ENCODE measurements at regions not wholly inside any gene's neighbourhood (a gene's known extent, or its start where the extent isn't known, plus 50 kb on each side); places are given as distances from the start of the nearest gene placed in this dataset.

GRCh38 chr9:30299126-30299780 lies 2085.2 kb upstream of the ACO1 start:
- TF ChIP-seq, protein P1, sequence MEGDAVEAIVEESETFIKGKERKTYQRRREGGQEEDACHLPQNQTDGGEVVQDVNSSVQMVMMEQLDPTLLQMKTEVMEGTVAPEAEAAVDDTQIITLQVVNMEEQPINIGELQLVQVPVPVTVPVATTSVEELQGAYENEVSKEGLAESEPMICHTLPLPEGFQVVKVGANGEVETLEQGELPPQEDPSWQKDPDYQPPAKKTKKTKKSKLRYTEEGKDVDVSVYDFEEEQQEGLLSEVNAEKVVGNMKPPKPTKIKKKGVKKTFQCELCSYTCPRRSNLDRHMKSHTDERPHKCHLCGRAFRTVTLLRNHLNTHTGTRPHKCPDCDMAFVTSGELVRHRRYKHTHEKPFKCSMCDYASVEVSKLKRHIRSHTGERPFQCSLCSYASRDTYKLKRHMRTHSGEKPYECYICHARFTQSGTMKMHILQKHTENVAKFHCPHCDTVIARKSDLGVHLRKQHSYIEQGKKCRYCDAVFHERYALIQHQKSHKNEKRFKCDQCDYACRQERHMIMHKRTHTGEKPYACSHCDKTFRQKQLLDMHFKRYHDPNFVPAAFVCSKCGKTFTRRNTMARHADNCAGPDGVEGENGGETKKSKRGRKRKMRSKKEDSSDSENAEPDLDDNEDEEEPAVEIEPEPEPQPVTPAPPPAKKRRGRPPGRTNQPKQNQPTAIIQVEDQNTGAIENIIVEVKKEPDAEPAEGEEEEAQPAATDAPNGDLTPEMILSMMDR (IDR thresholded peaks at IDR 0.05; ENCODE audit: control extremely low read depth in 1 of 3, insufficient read depth in 1 of 3, low read depth in 1 of 3, low read length in 3 of 3): no peak
- no peak for TF ChIP-seq EP300 (IDR thresholded peaks at IDR 0.05; ENCODE audit: borderline replicate concordance in 1 of 2, low read depth in 2 of 2, low read length in 2 of 2)
- no peak for TF ChIP-seq CEBPB (IDR thresholded peaks at IDR 0.05; ENCODE audit: low read depth, low read length)
